D721Med (cell line): ENCODE measurements at regions not wholly inside any gene's neighbourhood (a gene's known extent, or its start where the extent isn't known, plus 50 kb on each side); places are given as distances from the start of the nearest gene placed in this dataset.

Experiments used
- DNase-seq: peaks from one replicate; pipeline ENCODE4 v3.0.0; 2011; ENCODE audit warnings: low spot score; ENCODE audit not compliant: insufficient read length
- FAIRE-seq: peaks from 2 replicates; lab custom pipeline; 2011; peaks lifted over from hg19 to GRCh38; lab: Jason Lieb, UNC
- CTCF ChIP-seq: IDR thresholded peaks from 2 replicates; pipeline ENCODE4 v1.5.1; 2012; ENCODE audit warnings: mild to moderate bottlenecking, control low read depth; ENCODE audit not compliant: insufficient read depth; ENCODE audit errors: missing control alignments

DNA sequence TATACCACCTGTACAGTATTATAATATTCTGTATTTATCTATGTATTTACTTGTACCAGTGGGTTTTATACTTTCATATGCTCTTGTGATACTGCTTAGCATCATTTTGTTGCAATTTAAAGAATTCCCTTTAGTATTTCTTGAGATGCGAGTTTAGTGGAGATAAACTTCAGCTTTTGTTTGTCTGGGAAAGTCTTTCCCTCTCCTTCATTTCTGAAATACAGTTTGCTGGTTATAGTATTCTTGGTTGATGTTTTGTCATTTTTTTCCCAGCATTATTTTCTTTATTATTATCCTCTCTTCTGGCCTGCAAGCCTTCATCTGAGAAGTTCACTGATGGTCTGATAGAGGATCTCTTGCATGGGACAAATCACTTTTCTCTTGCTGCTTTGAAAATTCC is 136.6 kb upstream of the MCHR2 start:
- FAIRE-seq: no peak
- no peak for TF ChIP-seq CTCF

DNA sequence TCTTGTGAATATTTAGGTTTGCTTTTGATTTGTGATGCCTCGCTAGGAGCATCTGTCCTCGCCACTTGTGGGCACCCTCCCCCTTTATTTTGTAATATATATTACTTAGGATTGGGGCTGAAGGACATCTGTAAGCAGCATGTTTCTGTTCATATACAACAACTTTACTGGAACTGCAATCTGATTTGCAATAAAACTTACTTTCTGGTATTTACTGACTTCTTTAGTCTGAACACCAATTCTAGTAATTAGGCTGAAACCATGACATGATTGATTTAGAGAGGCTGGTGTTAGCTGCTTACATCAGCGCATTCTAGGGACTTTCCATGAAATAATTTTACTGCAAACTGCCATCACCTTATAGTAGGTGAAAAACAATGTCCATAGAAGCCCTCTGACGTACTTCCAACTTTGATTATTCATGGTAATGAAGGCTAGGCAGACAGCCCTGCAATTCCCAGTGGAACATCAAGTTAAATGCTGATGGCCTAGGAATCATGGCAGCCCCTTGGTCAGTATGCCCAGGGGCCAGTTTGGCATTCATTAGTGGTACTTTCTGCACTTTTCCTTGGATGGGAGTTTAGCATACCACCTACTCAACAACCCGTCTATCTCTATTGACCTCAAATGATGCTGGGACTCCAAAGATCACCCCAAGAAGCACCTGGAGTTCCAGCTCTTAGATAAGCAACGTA is 132.9 kb upstream of the MCHR2 start:
- peak; percentile 5 for TF ChIP-seq CTCF
- FAIRE-seq (no peak), DNase-seq (no peak)

More for the DNA sequence above, 136.6 kb upstream of the MCHR2 start:
- no peak for DNase-seq

DNA sequence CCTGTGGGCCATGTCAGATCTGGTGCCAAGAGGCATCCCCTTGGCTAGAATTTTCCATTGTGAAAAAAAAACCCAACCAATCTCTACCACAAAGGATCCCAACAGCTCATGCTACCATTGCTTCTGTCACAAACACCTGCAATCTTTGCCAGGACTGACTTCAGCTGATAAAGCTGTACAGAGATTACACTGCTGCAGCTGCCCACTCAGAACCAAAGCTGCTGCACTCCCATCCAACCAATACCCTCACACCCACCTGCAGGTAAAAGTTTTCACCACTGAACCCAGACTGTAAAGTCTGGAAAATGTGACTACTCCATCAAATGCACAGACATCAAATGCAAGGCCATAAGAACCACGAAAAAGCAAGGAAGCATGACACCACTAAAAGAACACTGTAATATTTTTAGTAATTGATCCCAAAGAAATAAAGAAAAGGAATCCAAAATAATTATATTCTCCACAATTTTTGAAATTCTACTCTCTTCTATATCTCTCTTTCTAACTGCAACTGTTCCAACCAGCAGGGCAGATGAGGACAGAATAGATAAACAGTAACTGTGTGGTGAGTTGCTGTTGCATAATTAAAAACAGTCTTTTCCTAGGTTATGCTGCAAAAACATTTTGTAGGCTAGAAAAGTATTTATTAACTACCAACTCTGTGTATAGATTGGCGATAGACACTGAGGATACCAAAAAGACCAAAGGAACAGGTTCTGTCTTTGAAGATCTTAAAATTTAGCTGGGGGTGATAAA is 128.0 kb upstream of the MCHR2 start:
- no peak for TF ChIP-seq CTCF
- FAIRE-seq: no peak

GRCh38 chr6:100119261-100119660 is 125.2 kb upstream of the MCHR2 start:
- no peak for FAIRE-seq
- TF ChIP-seq CTCF: no peak
- no peak for DNase-seq

More for the DNA sequence above, 128.0 kb upstream of the MCHR2 start:
- no peak for DNase-seq

GRCh38 chr6:100118301-100118700 is 124.3 kb upstream of the MCHR2 start:
- DNase-seq (no peak), FAIRE-seq (no peak)
- TF ChIP-seq CTCF: no peak

GRCh38 chr6:100117680-100118079 is 123.7 kb upstream of the MCHR2 start:
- no peak for TF ChIP-seq CTCF
- FAIRE-seq: no peak
- no peak for DNase-seq
